ENCODE measurements at regions not wholly inside any gene's neighbourhood (a gene's known extent, or its start where the extent isn't known, plus 50 kb on each side); places are given as distances from the start of the nearest gene placed in this dataset.
A peak's percentile ranks its signal among the peaks of the same experiment; 100 is the strongest.

- Histone ChIP-seq H3K9ac (ENCODE audit: low read length) (no peak overlapping the region), H3K9me3 (ENCODE audit: control insufficient read depth, low read length) (no peaks in the 10 kb centered on the region), H3K4me3 (ENCODE audit: low read length) (no peak overlapping the region), H3K4me1 (ENCODE audit: control insufficient read depth, insufficient read depth, low read length) (peaks cover 6% of the 10 kb centered on the region), H3K27me3 (replicated peaks; ENCODE audit: control insufficient read depth, insufficient read depth, low read length) (no peaks in the 10 kb centered on the region), H3K36me3 (ENCODE audit: control insufficient read depth, insufficient read depth, low read length, severe bottlenecking) (no peaks in the 10 kb centered on the region)
- DNase-seq (ENCODE audit: low read depth): no peak
Observed at GRCh38 chr1:81553503-81553902, 247.2 kb upstream of the ADGRL2 start.

- no peaks in the 10 kb centered on the region for H3K27me3 ChIP-seq (replicated peaks; ENCODE audit: control insufficient read depth, insufficient read depth, low read length)
- peaks cover 16% of the 10 kb centered on the region for H3K4me1 ChIP-seq (ENCODE audit: control insufficient read depth, insufficient read depth, low read length)
- H3K4me3 ChIP-seq (ENCODE audit: low read length): no peak overlapping the region
- no peak for DNase-seq (ENCODE audit: low read depth)
- no peak overlapping the region for H3K9ac ChIP-seq (ENCODE audit: low read length)
- H3K36me3 ChIP-seq (ENCODE audit: control insufficient read depth, insufficient read depth, low read length, severe bottlenecking): no peaks in the 10 kb centered on the region
- no peaks in the 10 kb centered on the region for H3K9me3 ChIP-seq (ENCODE audit: control insufficient read depth, low read length)
Observed at GRCh38 chr1:81551946-81552345, 248.8 kb upstream of the ADGRL2 start.

- DNase-seq (ENCODE audit: low read depth): no peak
- no peaks in the 10 kb centered on the region for H3K9me3 ChIP-seq (ENCODE audit: control insufficient read depth, low read length)
- no peaks in the 10 kb centered on the region for H3K36me3 ChIP-seq (ENCODE audit: control insufficient read depth, insufficient read depth, low read length, severe bottlenecking)
- no peak overlapping the region for H3K9ac ChIP-seq (ENCODE audit: low read length)
- no peaks in the 10 kb centered on the region for H3K27me3 ChIP-seq (replicated peaks; ENCODE audit: control insufficient read depth, insufficient read depth, low read length)
- H3K4me3 ChIP-seq (ENCODE audit: low read length): no peak overlapping the region
- peaks cover 16% of the 10 kb centered on the region for H3K4me1 ChIP-seq (ENCODE audit: control insufficient read depth, insufficient read depth, low read length)
Observed at GRCh38 chr1:81550753-81551152, 250.0 kb upstream of the ADGRL2 start.

DNA sequence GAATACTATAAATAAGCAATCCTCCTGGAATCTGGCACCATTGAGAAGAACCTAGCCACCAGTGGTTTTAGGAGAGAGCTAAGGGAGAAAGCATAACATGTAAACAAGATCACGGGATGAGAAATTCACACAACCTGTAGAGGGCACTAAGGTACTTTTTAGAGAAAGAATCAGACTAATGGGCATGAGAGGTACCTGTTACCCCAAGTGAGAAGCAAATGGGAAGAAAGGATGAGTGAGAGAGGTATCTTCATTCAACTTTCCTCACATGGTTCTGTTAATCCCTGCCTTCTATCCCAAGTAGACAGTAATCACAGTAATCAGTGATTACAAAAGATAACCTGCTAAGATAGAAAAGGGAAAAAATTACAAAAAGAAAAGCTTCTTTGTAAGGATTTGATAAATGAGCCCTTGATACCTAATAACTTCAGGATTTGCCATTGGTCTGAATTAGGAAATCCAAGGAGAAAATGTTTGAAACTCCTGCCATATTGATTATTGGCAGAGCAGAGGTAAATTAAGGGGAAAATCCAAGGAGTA, 251.1 kb upstream of the ADGRL2 start:
- Histone ChIP-seq H3K36me3 (ENCODE audit: control insufficient read depth, insufficient read depth, low read length, severe bottlenecking) (no peaks in the 10 kb centered on the region), H3K27me3 (replicated peaks; ENCODE audit: control insufficient read depth, insufficient read depth, low read length) (no peaks in the 10 kb centered on the region), H3K4me3 (ENCODE audit: low read length) (no peak overlapping the region), H3K4me1 (ENCODE audit: control insufficient read depth, insufficient read depth, low read length) (peaks cover 16% of the 10 kb centered on the region), H3K9me3 (ENCODE audit: control insufficient read depth, low read length) (no peaks in the 10 kb centered on the region), H3K9ac (ENCODE audit: low read length) (no peak overlapping the region)
- DNase-seq (ENCODE audit: low read depth): peak; percentile 59

GRCh38 chr1:81548918-81549587, 251.7 kb upstream of the ADGRL2 start:
- Histone ChIP-seq H3K9ac (ENCODE audit: low read length) (no peak overlapping the region), H3K36me3 (ENCODE audit: control insufficient read depth, insufficient read depth, low read length, severe bottlenecking) (no peaks in the 10 kb centered on the region), H3K4me1 (ENCODE audit: control insufficient read depth, insufficient read depth, low read length) (peaks cover 16% of the 10 kb centered on the region), H3K9me3 (ENCODE audit: control insufficient read depth, low read length) (no peaks in the 10 kb centered on the region), H3K4me3 (ENCODE audit: low read length) (no peak overlapping the region), H3K27me3 (replicated peaks; ENCODE audit: control insufficient read depth, insufficient read depth, low read length) (no peaks in the 10 kb centered on the region)
- no peak for DNase-seq (ENCODE audit: low read depth)

- H3K27me3 ChIP-seq (replicated peaks; ENCODE audit: control insufficient read depth, insufficient read depth, low read length): no peaks in the 10 kb centered on the region
- peak overlapping the region; percentile 59 for H3K4me3 ChIP-seq (ENCODE audit: low read length)
- no peaks in the 10 kb centered on the region for H3K36me3 ChIP-seq (ENCODE audit: control insufficient read depth, insufficient read depth, low read length, severe bottlenecking)
- peaks cover 16% of the 10 kb centered on the region for H3K4me1 ChIP-seq (ENCODE audit: control insufficient read depth, insufficient read depth, low read length)
- H3K9ac ChIP-seq (ENCODE audit: low read length): no peak overlapping the region
- H3K9me3 ChIP-seq (ENCODE audit: control insufficient read depth, low read length): no peaks in the 10 kb centered on the region
- DNase-seq (ENCODE audit: low read depth): no peak
Observed at GRCh38 chr1:81547912-81548303, 252.8 kb upstream of the ADGRL2 start.

DNA sequence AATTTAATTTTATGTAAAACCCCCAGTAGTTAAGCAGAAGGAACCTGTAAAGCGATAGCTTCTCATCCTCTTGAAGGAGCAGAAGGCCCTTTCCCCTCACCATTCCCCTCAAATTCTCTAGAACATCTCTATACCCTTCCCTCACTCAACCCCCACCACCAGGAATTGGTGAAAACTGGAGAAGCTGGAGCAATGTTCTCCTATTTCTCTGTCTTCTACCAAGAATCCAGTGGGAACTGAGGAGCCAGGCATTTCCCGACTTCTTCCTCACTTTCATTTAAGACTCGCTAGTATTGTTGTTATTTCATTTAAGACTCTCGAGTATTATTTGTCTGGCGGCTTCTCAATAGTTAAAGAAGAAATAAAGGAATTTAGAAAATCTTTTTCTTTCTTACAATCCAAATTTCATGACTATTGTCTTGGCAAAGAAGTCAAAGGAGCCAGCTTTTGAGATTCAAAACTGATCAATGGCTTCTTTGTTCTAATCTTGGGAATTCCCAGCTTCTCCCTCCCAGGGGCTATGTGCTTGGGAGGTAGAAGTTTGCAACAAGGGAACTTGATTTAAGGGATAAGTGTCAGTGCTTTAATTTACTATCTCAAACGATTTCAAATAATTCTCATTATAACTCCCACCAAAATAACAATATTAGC, 253.3 kb upstream of the ADGRL2 start:
- DNase-seq (ENCODE audit: low read depth): no peak
- Histone ChIP-seq H3K4me1 (ENCODE audit: control insufficient read depth, insufficient read depth, low read length) (peaks cover 19% of the 10 kb centered on the region), H3K27me3 (replicated peaks; ENCODE audit: control insufficient read depth, insufficient read depth, low read length) (no peaks in the 10 kb centered on the region), H3K4me3 (ENCODE audit: low read length) (peak overlapping the region; percentile 59), H3K9ac (ENCODE audit: low read length) (no peak overlapping the region), H3K9me3 (ENCODE audit: control insufficient read depth, low read length) (no peaks in the 10 kb centered on the region), H3K36me3 (ENCODE audit: control insufficient read depth, insufficient read depth, low read length, severe bottlenecking) (no peaks in the 10 kb centered on the region)

- no peak overlapping the region for H3K9ac ChIP-seq (ENCODE audit: low read length)
- no peak for DNase-seq (ENCODE audit: low read depth)
- H3K4me3 ChIP-seq (ENCODE audit: low read length): no peak overlapping the region
- H3K9me3 ChIP-seq (ENCODE audit: control insufficient read depth, low read length): no peaks in the 10 kb centered on the region
- H3K36me3 ChIP-seq (ENCODE audit: control insufficient read depth, insufficient read depth, low read length, severe bottlenecking): no peaks in the 10 kb centered on the region
- H3K27me3 ChIP-seq (replicated peaks; ENCODE audit: control insufficient read depth, insufficient read depth, low read length): no peaks in the 10 kb centered on the region
- H3K4me1 ChIP-seq (ENCODE audit: control insufficient read depth, insufficient read depth, low read length): peaks cover 23% of the 10 kb centered on the region
Observed at GRCh38 chr1:81545734-81546133, 255.0 kb upstream of the ADGRL2 start.

GRCh38 chr1:81543764-81544163, 257.0 kb upstream of the ADGRL2 start:
- H3K4me1 ChIP-seq (ENCODE audit: control insufficient read depth, insufficient read depth, low read length): peaks cover 19% of the 10 kb centered on the region
- H3K36me3 ChIP-seq (ENCODE audit: control insufficient read depth, insufficient read depth, low read length, severe bottlenecking): no peaks in the 10 kb centered on the region
- no peak overlapping the region for H3K9ac ChIP-seq (ENCODE audit: low read length)
- no peak overlapping the region for H3K4me3 ChIP-seq (ENCODE audit: low read length)
- H3K9me3 ChIP-seq (ENCODE audit: control insufficient read depth, low read length): no peaks in the 10 kb centered on the region
- H3K27me3 ChIP-seq (replicated peaks; ENCODE audit: control insufficient read depth, insufficient read depth, low read length): no peaks in the 10 kb centered on the region
- DNase-seq (ENCODE audit: low read depth): no peak

GRCh38 chr1:81542196-81542595, 258.5 kb upstream of the ADGRL2 start:
- Histone ChIP-seq H3K9ac (ENCODE audit: low read length) (no peak overlapping the region), H3K4me3 (ENCODE audit: low read length) (no peak overlapping the region), H3K4me1 (ENCODE audit: control insufficient read depth, insufficient read depth, low read length) (peaks cover 6% of the 10 kb centered on the region), H3K36me3 (ENCODE audit: control insufficient read depth, insufficient read depth, low read length, severe bottlenecking) (no peaks in the 10 kb centered on the region), H3K9me3 (ENCODE audit: control insufficient read depth, low read length) (no peaks in the 10 kb centered on the region), H3K27me3 (replicated peaks; ENCODE audit: control insufficient read depth, insufficient read depth, low read length) (no peaks in the 10 kb centered on the region)
- no peak for DNase-seq (ENCODE audit: low read depth)

- H3K27me3 ChIP-seq (replicated peaks; ENCODE audit: control insufficient read depth, insufficient read depth, low read length): no peaks in the 10 kb centered on the region
- H3K36me3 ChIP-seq (ENCODE audit: control insufficient read depth, insufficient read depth, low read length, severe bottlenecking): no peaks in the 10 kb centered on the region
- H3K9me3 ChIP-seq (ENCODE audit: control insufficient read depth, low read length): no peaks in the 10 kb centered on the region
- H3K9ac ChIP-seq (ENCODE audit: low read length): no peak overlapping the region
- peaks cover 6% of the 10 kb centered on the region for H3K4me1 ChIP-seq (ENCODE audit: control insufficient read depth, insufficient read depth, low read length)
- no peak for DNase-seq (ENCODE audit: low read depth)
- no peak overlapping the region for H3K4me3 ChIP-seq (ENCODE audit: low read length)
Observed at GRCh38 chr1:81540216-81540615, 260.5 kb upstream of the ADGRL2 start.

Data from adipocyte (in vitro differentiated cells).